Muscle of arm (tissue), 1 donor: ENCODE measurements at regions not wholly inside any gene's neighbourhood (a gene's known extent, or its start where the extent isn't known, plus 50 kb on each side); places are given as distances from the start of the nearest gene placed in this dataset.
A peak's percentile ranks its signal among the peaks of the same experiment; 100 is the strongest.

Experiments used
- DNase-seq: peaks from one replicate; pipeline ENCODE4 v3.0.0-alpha.2; 2013

- no peak for DNase-seq
Observed at GRCh38 chr5:62980884-62981283, 402.3 kb downstream of the LRRC70 start.

DNA sequence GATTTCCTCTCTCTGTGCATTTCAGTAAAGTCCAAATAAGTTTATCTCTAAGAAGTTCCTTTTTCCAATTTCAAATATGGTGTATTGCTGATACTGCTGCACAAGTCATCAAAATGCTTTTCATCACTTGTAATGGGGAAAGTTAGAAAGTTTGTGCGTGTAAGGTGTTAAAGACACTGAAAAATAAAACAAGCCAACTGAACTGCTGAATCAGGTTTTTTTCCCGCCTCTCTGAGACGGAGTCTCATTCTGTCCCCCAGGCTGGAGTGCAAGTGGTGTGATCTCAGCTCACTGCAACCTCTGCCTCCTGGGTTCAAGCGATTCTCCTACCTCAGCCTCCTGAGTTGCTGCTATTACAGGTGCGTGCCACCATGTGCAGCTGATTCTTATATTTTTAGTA lies 400.9 kb downstream of the LRRC70 start:
- no peak for DNase-seq

GRCh38 chr5:62977661-62978060 lies 399.0 kb downstream of the LRRC70 start:
- no peak for DNase-seq

GRCh38 chr5:62974623-62975022 lies 396.0 kb downstream of the LRRC70 start:
- DNase-seq = peak; percentile 32

GRCh38 chr5:62969409-62970120 lies 390.9 kb downstream of the LRRC70 start:
- peak; percentile 31 for DNase-seq

GRCh38 chr5:62964428-62964827 lies 385.8 kb downstream of the LRRC70 start:
- DNase-seq = no peak

DNA sequence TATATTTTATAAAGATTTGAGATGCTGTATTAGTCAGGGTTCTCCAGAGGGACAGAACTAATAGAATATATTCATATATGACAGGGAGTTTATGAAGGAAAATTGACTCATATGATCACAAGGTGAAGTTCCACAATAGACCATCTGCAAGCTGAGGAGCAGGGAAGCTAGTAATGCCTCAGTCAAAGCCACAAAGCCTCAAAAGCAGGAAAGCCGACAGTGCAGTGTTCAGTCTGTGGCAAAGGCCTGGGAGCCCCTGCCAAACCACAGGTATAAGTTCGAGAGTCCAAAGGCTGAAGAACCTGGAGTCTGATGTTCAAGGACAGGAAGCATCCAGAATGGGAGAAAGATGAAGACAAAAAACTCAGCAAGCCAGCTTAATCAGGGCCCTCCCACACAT lies 382.2 kb downstream of the LRRC70 start:
- DNase-seq = no peak

DNA sequence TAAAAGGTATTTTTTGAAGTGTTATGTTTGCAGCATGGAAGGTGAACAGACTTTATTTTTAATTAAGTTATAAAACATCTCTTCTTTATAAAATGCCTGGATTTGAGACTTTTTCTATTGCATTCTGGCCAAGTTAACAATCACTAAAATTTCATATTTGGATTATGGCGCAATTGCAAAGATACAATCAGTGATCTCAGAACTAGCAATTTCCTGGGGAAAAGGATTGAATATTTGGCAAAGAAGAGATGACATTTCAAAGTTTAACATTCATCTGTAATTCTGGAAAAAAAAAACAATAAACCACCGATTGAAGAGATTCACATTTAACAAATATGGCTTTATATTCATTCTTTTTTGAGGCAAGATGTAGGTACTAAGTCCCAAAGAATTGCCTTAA lies 378.0 kb downstream of the LRRC70 start:
- no peak for DNase-seq

- no peak for DNase-seq
Observed at GRCh38 chr5:62954578-62954977, 376.0 kb downstream of the LRRC70 start.

- peak; percentile 4 for DNase-seq
Observed at GRCh38 chr5:62948301-62948700, 369.7 kb downstream of the LRRC70 start.

- no peak for DNase-seq
Observed at GRCh38 chr5:62942384-62942783, 363.8 kb downstream of the LRRC70 start.

GRCh38 chr5:62938927-62939326 lies 360.3 kb downstream of the LRRC70 start:
- DNase-seq = no peak

GRCh38 chr5:62937661-62938558 lies 359.3 kb downstream of the LRRC70 start:
- DNase-seq = peak; percentile 14

DNA sequence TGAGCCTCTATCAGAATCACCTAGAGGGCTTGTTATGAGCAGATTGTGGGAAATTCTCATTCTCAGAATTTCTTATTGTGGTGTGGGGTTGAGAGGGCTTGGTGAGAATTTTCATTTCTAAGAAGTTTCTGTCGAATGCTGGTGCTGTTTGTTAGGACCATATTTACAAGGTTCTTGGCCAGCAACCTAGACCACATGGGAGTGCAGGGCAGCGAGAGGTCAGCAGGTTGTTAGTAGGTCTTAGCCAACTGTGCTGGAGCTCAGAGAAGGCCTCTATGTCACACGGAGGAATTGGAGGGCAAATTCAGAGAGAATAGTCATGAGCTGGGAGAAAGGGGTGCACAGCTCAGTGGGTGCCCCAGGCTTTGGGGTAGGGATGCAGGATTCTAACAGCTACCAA lies 357.0 kb downstream of the LRRC70 start:
- no peak for DNase-seq

DNA sequence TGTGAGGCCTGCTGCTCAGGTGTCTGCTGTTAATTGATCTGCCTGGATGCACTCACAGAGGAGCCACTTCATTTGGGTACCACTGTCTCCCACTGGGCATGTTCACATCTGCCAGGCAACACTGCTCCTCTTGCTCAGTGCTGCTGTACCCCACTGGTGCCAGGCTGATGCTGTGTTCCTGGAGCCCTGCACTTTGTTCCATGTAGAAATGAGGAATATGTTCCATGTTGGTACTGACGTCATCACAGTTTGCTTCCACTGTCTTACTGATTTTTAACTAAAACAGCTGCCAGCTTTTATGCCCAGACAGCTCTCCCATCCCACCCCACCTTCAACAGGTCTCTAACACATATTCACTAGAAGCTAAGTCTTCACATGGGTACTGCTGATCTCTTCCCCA lies 355.7 kb downstream of the LRRC70 start:
- no peak for DNase-seq

DNA sequence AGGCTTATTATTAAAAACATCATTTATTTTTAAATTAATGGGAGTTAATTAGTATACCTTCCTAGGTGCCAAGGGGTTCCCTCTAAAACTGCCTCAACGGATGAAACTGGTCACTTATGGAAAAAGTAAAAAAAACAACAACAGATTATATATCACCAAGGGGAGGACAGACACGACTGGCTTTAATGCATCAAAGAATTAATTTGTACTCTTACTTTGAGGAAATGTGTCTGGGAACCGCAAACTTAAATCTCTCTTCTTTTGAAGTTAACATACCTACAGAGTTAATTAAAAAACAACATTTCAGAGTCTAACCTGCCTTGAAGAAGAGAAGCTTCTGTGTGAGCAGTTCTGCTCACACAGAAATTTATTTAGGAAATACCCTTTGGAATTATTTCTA lies 354.6 kb downstream of the LRRC70 start:
- DNase-seq = no peak

DNA sequence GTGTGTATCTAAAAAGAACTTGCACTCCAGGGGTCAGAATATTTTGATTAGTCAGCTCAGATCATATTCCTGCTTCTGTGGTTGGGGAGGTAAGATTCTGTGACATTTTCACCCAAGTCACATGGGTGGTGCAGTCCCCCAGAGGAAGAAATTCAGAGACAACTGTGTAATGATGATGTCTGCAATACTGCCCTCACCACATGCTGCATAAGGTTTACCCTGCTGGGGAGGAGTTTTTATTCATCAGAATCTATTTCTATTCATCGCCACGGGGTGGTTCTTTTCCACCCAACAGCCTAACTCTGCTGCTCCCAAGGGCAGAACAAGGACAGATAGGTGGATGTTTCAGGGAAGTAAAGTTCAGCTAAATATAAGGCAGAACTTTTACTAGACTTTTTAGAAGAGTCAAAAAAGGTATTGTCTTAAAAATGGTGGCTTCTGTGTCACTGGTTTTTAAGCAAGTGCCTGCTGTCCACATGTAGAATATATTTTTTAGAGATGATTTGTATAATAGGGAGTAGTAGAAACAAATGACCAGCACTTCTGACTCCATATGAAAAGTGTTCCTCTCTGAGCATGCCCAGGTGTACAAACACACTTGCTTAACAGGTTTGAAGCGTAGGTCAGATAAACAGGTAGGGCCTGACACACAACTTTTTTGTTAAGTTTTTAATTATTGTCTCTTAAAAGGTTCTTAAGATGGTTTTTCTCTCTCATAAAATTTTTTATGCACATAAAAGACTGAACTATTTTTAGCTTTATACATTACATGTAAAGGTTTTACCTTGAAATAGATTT lies 352.7 kb downstream of the LRRC70 start:
- DNase-seq = no peak

DNA sequence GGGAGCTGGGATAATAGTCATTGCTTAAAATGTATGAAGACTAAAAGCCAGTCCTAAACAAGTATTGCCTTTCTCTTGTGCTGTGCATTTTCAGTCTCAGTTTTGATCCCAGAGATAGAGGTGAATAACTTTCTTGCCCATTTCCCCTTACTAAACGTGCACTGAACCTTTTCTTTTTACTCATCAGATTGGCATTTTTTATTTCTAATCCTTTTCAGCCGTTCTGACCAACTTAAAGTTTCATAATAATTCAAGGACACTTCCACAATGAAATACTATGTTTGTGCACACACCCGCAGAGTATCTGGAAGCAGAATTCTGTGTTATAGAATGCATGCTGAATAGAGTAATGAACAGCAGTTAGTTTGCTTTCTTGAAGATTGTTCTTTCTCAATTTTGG lies 343.6 kb downstream of the LRRC70 start:
- no peak for DNase-seq

DNA sequence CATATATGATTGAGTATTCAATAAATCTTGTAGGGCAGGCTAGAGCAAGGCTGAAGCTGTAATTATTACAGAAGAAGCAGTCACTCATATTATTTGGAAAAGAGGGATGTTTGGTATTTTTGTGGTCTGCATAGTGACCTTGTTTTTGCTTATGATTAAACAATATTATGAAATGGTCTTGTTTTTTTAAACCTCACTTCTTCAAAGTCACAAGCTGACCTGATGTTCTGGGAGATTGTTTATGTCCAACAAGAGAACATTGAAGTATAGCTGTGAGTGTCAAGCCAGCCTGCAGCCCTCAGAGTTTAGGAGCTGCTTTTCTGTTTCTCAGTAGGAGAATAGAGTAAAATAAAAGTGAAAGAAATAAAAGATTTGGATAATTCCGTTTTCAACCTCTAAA lies 342.2 kb downstream of the LRRC70 start:
- DNase-seq = no peak

GRCh38 chr5:62909326-62909725 lies 330.7 kb downstream of the LRRC70 start:
- DNase-seq = no peak

GRCh38 chr5:62902126-62902525 lies 323.5 kb downstream of the LRRC70 start:
- peak; percentile 57 for DNase-seq

DNA sequence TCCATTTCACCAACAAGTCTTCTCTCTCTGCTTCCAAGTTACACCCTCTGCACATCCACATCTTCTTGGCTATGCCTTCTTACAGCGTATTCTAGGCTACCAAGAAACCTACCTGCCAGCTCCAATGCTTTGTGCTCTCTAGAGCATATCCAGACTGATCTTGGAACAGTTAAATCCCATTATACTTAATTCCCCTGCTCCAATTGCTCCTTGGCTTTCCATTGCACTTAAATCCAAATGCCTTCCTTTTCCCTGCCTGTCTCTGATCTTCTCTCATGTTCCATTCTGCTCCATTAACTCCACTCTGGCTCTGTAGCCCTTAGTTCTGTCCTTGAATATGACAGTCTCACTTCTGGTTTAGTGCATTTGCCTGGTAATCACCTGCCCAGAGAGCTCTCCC lies 322.4 kb downstream of the LRRC70 start:
- DNase-seq = no peak
